ENCODE measurements at regions not wholly inside any gene's neighbourhood (a gene's known extent, or its start where the extent isn't known, plus 50 kb on each side); places are given as distances from the start of the nearest gene placed in this dataset.

- H3K9me3 ChIP-seq (ENCODE audit: severe bottlenecking), result no peaks in the 10 kb centered on the region
- no peak for DNase-seq
- H3K4me3 ChIP-seq (ENCODE audit: low read depth, low read length), result no peak overlapping the region
- no peak for TF ChIP-seq CTCF (IDR thresholded peaks at IDR 0.05; ENCODE audit: low read depth, low read length)
- H3K27ac ChIP-seq, result no peak overlapping the region
- no peaks in the 10 kb centered on the region for H3K36me3 ChIP-seq
- peaks cover 77% of the 10 kb centered on the region for H3K27me3 ChIP-seq (ENCODE audit: insufficient read depth, low read depth, severe bottlenecking)
Observed at GRCh38 chr5:174414315-174414710, 310.1 kb upstream of the MSX2 start.

- H3K9me3 ChIP-seq (ENCODE audit: severe bottlenecking), result no peaks in the 10 kb centered on the region
- H3K4me3 ChIP-seq (ENCODE audit: low read depth, low read length), result no peak overlapping the region
- no peaks in the 10 kb centered on the region for H3K36me3 ChIP-seq
- TF ChIP-seq CTCF (IDR thresholded peaks at IDR 0.05; ENCODE audit: low read depth, low read length), result no peak
- peaks cover 84% of the 10 kb centered on the region for H3K27me3 ChIP-seq (ENCODE audit: insufficient read depth, low read depth, severe bottlenecking)
- H3K27ac ChIP-seq, result no peak overlapping the region
- DNase-seq, result no peak
Observed at GRCh38 chr5:174418809-174419539, 305.4 kb upstream of the MSX2 start.

GRCh38 chr5:174419540-174420132, 304.7 kb upstream of the MSX2 start:
- TF ChIP-seq CTCF (IDR thresholded peaks at IDR 0.05; ENCODE audit: low read depth, low read length), result peak; percentile 92
- H3K36me3 ChIP-seq, result no peaks in the 10 kb centered on the region
- H3K4me3 ChIP-seq (ENCODE audit: low read depth, low read length), result no peak overlapping the region
- peak; percentile 81 for DNase-seq
- no peaks in the 10 kb centered on the region for H3K9me3 ChIP-seq (ENCODE audit: severe bottlenecking)
- peaks cover 87% of the 10 kb centered on the region for H3K27me3 ChIP-seq (ENCODE audit: insufficient read depth, low read depth, severe bottlenecking)
- H3K27ac ChIP-seq, result no peak overlapping the region

GRCh38 chr5:174420651-174421407, 303.6 kb upstream of the MSX2 start:
- Histone ChIP-seq H3K9me3 (ENCODE audit: severe bottlenecking) (no peaks in the 10 kb centered on the region), H3K27ac (no peak overlapping the region), H3K27me3 (ENCODE audit: insufficient read depth, low read depth, severe bottlenecking) (peaks cover 89% of the 10 kb centered on the region), H3K36me3 (no peaks in the 10 kb centered on the region), H3K4me3 (ENCODE audit: low read depth, low read length) (no peak overlapping the region)
- TF ChIP-seq CTCF (IDR thresholded peaks at IDR 0.05; ENCODE audit: low read depth, low read length), result no peak
- no peak for DNase-seq

GRCh38 chr5:174421408-174421805, 303.0 kb upstream of the MSX2 start:
- Histone ChIP-seq H3K36me3 (no peaks in the 10 kb centered on the region), H3K4me3 (ENCODE audit: low read depth, low read length) (no peak overlapping the region), H3K27me3 (ENCODE audit: insufficient read depth, low read depth, severe bottlenecking) (peaks cover 88% of the 10 kb centered on the region), H3K9me3 (ENCODE audit: severe bottlenecking) (no peaks in the 10 kb centered on the region), H3K27ac (no peak overlapping the region)
- TF ChIP-seq CTCF (IDR thresholded peaks at IDR 0.05; ENCODE audit: low read depth, low read length), result no peak
- no peak for DNase-seq
